Naive thymus-derived CD8-positive, alpha-beta T cell (primary cell): ENCODE measurements at regions not wholly inside any gene's neighbourhood (a gene's known extent, or its start where the extent isn't known, plus 50 kb on each side); places are given as distances from the start of the nearest gene placed in this dataset.
A peak's percentile ranks its signal among the peaks of the same experiment; 100 is the strongest.

Experiments used
- ATAC-seq, 2 donors: fragments of 150-1000 bp; cut with Tn5 transposase in 1 of 2; sonication (Bioruptor Pico), chemical (Tn5 transposase) in 1 of 2; 1 replicate in 1 of 2; 2 replicates in 1 of 2; pipeline ENCODE4 v1.10.0; 2021; ENCODE audit warnings: mild to moderate bottlenecking in 2 of 2, moderate library complexity in 2 of 2
- POLR2A ChIA-PET: fragments of 350-600 bp; sonication (Branson Sonifier 250); formaldehyde crosslinking; loops from one replicate; lab custom pipeline; 2021; ENCODE audit warnings: antibody characterized with exemption; lab: Charles Lee
- DNase-seq, 10 donors: peaks; one replicate each; pipeline versions ENCODE4 v3.0.0 to v3.0.0-alpha.2; 2020 to 2022
- H3K27ac Mint-ChIP-seq, 10 donors: one replicate each; pipeline ENCODE4 v1.8.0; 2020 to 2022; ENCODE audit warnings: mild to moderate bottlenecking in 10 of 10, mixed read lengths in 10 of 10, moderate library complexity in 4 of 10, inconsistent platforms in 1 of 10
- H3K27me3 Mint-ChIP-seq, 5 donors: one replicate each; pipeline ENCODE4 v1.8.0; 2021 to 2022; ENCODE audit warnings: mixed read lengths in 5 of 5
- H3K36me3 Mint-ChIP-seq, 3 donors: one replicate each; pipeline ENCODE4 v1.8.0; 2020 to 2022; ENCODE audit warnings: mixed read lengths in 3 of 3, mild to moderate bottlenecking in 2 of 3, inconsistent platforms in 1 of 3
- H3K4me1 Mint-ChIP-seq, 4 donors: one replicate each; pipeline ENCODE4 v1.8.0; 2021 to 2022; ENCODE audit warnings: mixed read lengths in 4 of 4
- H3K4me3 Mint-ChIP-seq, 10 donors: one replicate each; pipeline ENCODE4 v1.8.0; 2020 to 2022; ENCODE audit warnings: mild to moderate bottlenecking in 10 of 10, mixed read lengths in 10 of 10, moderate library complexity in 6 of 10, inconsistent platforms in 1 of 10
- H3K9me3 Mint-ChIP-seq, 9 donors: one replicate each; pipeline ENCODE4 v1.8.0; 2020 to 2022; ENCODE audit warnings: mixed read lengths in 9 of 9, mild to moderate bottlenecking in 3 of 9, inconsistent platforms in 1 of 9, moderate library complexity in 1 of 9

DNA sequence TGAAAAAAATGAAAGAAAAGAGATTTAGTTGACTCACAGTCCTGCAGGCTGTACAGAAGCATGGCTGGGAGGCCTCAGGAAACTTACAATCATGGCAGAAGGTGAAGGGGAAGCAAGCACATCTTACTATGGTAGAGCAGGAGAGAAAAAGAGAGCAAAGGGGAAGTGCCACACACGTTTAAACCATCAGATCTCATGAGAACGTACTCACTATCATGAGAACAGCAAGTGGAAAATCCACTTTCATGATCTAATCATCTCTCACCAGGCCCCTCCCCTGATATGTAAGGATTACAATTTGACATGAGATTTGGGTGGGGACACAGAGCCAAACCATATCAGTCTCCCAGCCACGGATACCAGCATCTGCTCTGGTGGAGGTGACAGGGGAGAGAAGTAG is 50.8 kb upstream of the CPOX start:
- H3K27me3 Mint-ChIP-seq = peaks cover 6 to 25% (median 12%) of the 10 kb centered on the region in 5 donors
- peaks cover 0 to 2% (median 0%) of the 10 kb centered on the region in 4 donors for H3K4me1 Mint-ChIP-seq
- peaks cover 0 to 4% (median 0%) of the 10 kb centered on the region in 9 donors for H3K9me3 Mint-ChIP-seq
- H3K4me3 Mint-ChIP-seq = no peak overlapping the region
- POLR2A ChIA-PET = no interaction called here
- no peaks in the 10 kb centered on the region for H3K36me3 Mint-ChIP-seq
- DNase-seq = no peak
- peak overlapping the region in 1 of 10 donors; percentile 3 for H3K27ac Mint-ChIP-seq
- ATAC-seq = no peak

DNA sequence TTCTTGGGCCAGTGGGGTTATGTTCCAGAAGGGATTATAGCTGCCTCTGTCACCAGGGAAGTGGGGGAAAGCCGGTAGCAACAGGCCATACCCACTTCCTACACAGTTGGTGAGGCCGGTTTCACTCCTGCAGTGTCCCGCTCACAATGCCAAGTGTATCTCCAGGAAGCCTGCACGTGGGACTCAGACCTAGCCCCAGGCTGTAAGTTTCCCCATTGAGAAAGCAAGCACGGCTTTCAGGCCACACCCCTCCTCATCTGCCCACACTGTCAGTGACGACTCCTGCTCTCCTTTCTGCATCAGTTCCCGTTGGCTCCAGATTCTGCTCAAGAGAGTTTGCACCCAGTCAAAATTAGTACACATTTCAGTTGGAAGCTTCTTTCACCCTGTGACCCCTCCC is 51.6 kb upstream of the CPOX start:
- Mint-ChIP-seq H3K4me3 (no peak overlapping the region), H3K27me3 (peaks cover 6 to 25% (median 12%) of the 10 kb centered on the region in 5 donors), H3K4me1 (peaks cover 0 to 2% (median 0%) of the 10 kb centered on the region in 4 donors), H3K27ac (no peak overlapping the region), H3K9me3 (peaks cover 0 to 2% (median 0%) of the 10 kb centered on the region in 9 donors), H3K36me3 (no peaks in the 10 kb centered on the region)
- DNase-seq = no peak
- ATAC-seq = no peak
- POLR2A ChIA-PET = no interaction called here

DNA sequence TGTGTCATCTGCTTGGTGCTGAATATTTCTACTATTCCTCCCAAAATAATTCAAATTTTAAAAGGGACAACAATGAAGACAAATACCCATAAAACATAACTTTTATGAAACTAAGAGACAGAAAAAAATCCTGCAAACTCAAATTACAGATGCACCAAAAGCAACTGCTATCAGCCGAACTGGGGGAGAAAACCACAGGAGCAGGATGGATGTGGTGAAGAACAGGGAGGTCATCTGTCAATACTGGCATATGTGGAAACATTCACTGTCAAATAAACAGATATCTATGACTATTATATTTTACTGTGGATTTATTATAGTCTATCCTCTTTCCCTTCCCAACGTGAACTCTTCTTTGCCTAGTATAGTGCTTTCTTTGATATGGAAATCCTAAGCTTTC is 53.3 kb upstream of the CPOX start:
- no peaks in the 10 kb centered on the region for H3K9me3 Mint-ChIP-seq
- POLR2A ChIA-PET = no interaction called here

DNA sequence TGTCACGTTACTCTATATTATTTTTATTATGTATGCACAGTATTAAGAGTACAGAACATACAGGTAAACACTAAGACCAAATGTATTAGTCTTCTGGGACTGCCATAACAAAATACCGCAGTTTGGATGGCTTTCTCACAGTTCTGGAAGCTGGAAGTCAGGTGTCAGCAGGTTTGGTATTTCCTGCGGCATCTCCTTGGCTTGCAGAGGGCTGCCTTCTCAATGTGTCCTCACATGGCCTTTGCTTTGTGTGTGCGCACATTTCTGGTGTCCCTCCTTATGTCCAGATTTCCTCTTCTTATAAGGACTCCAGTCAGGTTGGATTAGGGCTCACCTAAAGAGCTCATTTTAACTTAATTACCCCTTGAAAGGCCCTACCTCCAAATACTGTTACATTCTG is 53.8 kb upstream of the CPOX start:
- H3K27ac Mint-ChIP-seq = no peak overlapping the region
- no peaks in the 10 kb centered on the region for H3K9me3 Mint-ChIP-seq
- peaks cover 6 to 15% (median 9%) of the 10 kb centered on the region in 4 donors for H3K4me1 Mint-ChIP-seq
- ATAC-seq (no peak), DNase-seq (no peak)
- H3K36me3 Mint-ChIP-seq = no peaks in the 10 kb centered on the region
- POLR2A ChIA-PET = no interaction called here
- H3K4me3 Mint-ChIP-seq = no peak overlapping the region
- H3K27me3 Mint-ChIP-seq = peaks cover 6 to 14% (median 9%) of the 10 kb centered on the region in 5 donors

More for the DNA sequence above, 53.3 kb upstream of the CPOX start:
- Mint-ChIP-seq H3K27me3 (peaks cover 6 to 14% (median 9%) of the 10 kb centered on the region in 5 donors), H3K36me3 (no peaks in the 10 kb centered on the region), H3K27ac (no peak overlapping the region), H3K4me3 (no peak overlapping the region), H3K4me1 (peaks cover 5 to 10% (median 7%) of the 10 kb centered on the region in 4 donors)
- DNase-seq (no peak), ATAC-seq (no peak)

- ATAC-seq (no peak), DNase-seq (no peak)
- Mint-ChIP-seq H3K27me3 (peaks cover 0 to 3% (median 0%) of the 10 kb centered on the region in 5 donors), H3K4me1 (peaks cover 6 to 15% (median 9%) of the 10 kb centered on the region in 4 donors), H3K4me3 (no peak overlapping the region), H3K9me3 (no peaks in the 10 kb centered on the region), H3K36me3 (no peaks in the 10 kb centered on the region), H3K27ac (peak overlapping the region in 2 of 10 donors; percentile 11 to 48)
- POLR2A ChIA-PET = no interaction called here
Observed at GRCh38 chr3:98650971-98651779, 57.8 kb upstream of the CPOX start.

DNA sequence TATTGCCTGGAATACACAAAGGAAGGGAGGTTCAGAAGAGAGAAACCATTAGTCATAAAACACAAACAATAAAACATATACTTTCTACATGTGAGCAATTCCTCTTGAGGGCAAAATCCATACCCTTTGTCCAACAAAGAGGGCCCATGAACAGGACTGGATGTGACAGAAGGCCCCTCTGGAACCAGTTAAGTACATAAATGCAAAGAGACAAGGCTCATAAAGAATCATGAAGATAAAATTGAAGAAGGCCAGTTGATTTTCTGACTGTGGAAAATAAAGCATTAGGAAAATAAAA is 58.3 kb upstream of the CPOX start:
- no peak overlapping the region for H3K4me3 Mint-ChIP-seq
- peaks cover 0 to 3% (median 0%) of the 10 kb centered on the region in 5 donors for H3K27me3 Mint-ChIP-seq
- no peaks in the 10 kb centered on the region for H3K9me3 Mint-ChIP-seq
- peak overlapping the region in 3 of 10 donors; percentile 35 to 54 (median 48) for H3K27ac Mint-ChIP-seq
- DNase-seq (no peak), ATAC-seq (no peak)
- H3K36me3 Mint-ChIP-seq = no peaks in the 10 kb centered on the region
- peaks cover 6 to 15% (median 9%) of the 10 kb centered on the region in 4 donors for H3K4me1 Mint-ChIP-seq
- POLR2A ChIA-PET = no interaction called here

DNA sequence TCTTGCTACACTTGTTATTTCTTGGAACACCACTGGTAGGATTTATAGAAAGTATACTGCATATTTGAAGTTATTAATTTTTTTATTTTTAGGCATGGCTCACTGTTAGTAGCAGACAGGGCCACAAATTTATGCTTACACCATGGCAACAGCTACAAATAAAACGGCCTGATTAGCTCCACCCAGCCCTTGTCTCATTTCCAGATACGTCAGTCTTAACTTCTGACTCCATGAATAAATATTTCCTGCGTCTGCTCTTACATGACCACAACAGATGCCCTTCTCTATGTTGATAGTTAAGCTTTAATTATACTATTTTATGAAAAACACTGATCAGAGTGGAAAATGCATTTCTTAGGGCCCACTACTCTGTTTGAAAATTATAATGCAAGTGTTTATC is 62.3 kb upstream of the CPOX start:
- Mint-ChIP-seq H3K4me3 (no peak overlapping the region), H3K27me3 (peaks cover 14 to 29% (median 19%) of the 10 kb centered on the region in 5 donors), H3K36me3 (no peaks in the 10 kb centered on the region), H3K4me1 (peaks cover 10 to 20% (median 15%) of the 10 kb centered on the region in 4 donors), H3K9me3 (no peaks in the 10 kb centered on the region), H3K27ac (no peak overlapping the region)
- ATAC-seq (no peak), DNase-seq (no peak)
- POLR2A ChIA-PET = no interaction called here

DNA sequence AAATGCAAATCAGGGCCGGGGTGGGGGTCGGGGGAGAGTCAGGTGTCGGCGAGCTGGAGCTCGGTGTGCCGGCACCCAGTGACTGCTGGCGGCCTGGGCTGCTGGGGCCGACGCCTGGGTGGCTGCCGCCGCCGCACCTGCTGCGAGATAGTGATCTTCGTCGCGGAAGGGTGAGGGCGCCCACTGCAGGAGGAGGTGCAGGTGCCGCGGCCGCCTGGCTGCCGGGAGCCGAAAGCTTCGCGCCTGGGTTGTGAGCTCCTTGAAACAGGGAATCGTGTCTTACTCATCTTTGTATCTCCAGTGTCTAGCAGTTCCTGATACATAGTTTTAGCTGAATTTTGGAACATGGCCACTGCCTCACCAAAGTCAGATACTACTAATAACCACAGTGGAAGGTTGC is 64.0 kb upstream of the CPOX start:
- Mint-ChIP-seq H3K9me3 (no peaks in the 10 kb centered on the region), H3K4me1 (peaks cover 5 to 7% (median 5%) of the 10 kb centered on the region in 4 donors), H3K27me3 (peaks cover 14 to 29% (median 21%) of the 10 kb centered on the region in 5 donors), H3K36me3 (no peaks in the 10 kb centered on the region), H3K27ac (no peak overlapping the region), H3K4me3 (peak overlapping the region in 4 of 10 donors; percentile 23 to 36 (median 24))
- POLR2A ChIA-PET = no interaction called here
- peak in 7 of 10 donors; percentile 1 to 35 (median 20) for DNase-seq
- ATAC-seq = peak; percentile 55 to 56

- H3K27me3 Mint-ChIP-seq = peaks cover 15 to 25% (median 22%) of the 10 kb centered on the region in 5 donors
- H3K9me3 Mint-ChIP-seq = no peaks in the 10 kb centered on the region
- peak overlapping the region in 1 of 10 donors; percentile 90 for H3K27ac Mint-ChIP-seq
- DNase-seq (no peak), ATAC-seq (no peak)
- POLR2A ChIA-PET = no interaction called here
- no peak overlapping the region for H3K4me3 Mint-ChIP-seq
- peaks cover under 1 to 3% (median 2%) of the 10 kb centered on the region in 4 donors for H3K4me1 Mint-ChIP-seq
- H3K36me3 Mint-ChIP-seq = no peaks in the 10 kb centered on the region
Observed at GRCh38 chr3:98662699-98663098, 69.3 kb upstream of the CPOX start.

DNA sequence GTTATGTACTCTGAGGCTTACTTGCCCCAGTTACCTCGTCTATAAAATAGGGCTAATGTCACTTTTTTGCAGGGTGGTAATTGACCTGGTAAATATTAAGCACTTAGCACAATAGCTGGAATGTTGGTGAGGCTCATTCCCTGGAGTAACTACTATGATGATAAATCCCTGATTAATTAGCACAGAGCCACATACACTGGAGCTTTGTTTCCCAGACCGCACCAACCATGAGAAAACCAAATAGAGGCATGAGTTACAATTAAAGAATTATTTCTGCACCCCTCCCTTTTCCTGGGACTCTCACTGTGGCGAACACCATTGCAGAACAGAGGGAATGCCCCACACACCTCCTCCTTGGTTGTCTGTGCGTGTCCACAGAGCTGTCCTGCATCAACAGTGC is 76.6 kb upstream of the CPOX start:
- no peaks in the 10 kb centered on the region for H3K36me3 Mint-ChIP-seq
- DNase-seq (no peak), ATAC-seq (no peak)
- no peak overlapping the region for H3K4me3 Mint-ChIP-seq
- H3K9me3 Mint-ChIP-seq = no peaks in the 10 kb centered on the region
- no peak overlapping the region for H3K27ac Mint-ChIP-seq
- H3K27me3 Mint-ChIP-seq = peaks cover 0 to 4% (median 0%) of the 10 kb centered on the region in 5 donors
- POLR2A ChIA-PET = no interaction called here
- no peaks in the 10 kb centered on the region for H3K4me1 Mint-ChIP-seq

- Mint-ChIP-seq H3K4me1 (no peaks in the 10 kb centered on the region), H3K4me3 (no peak overlapping the region), H3K27me3 (peaks cover 0 to 8% (median 1%) of the 10 kb centered on the region in 5 donors), H3K9me3 (peaks cover 0 to 3% (median 0%) of the 10 kb centered on the region in 9 donors), H3K27ac (no peak overlapping the region), H3K36me3 (no peaks in the 10 kb centered on the region)
- POLR2A ChIA-PET = no interaction called here
- DNase-seq (no peak), ATAC-seq (no peak)
Observed at GRCh38 chr3:98679986-98680385, 83.2 kb upstream of the ST3GAL6 start.

GRCh38 chr3:98680723-98681122 is 82.4 kb upstream of the ST3GAL6 start:
- no peak overlapping the region for H3K4me3 Mint-ChIP-seq
- no peaks in the 10 kb centered on the region for H3K36me3 Mint-ChIP-seq
- H3K4me1 Mint-ChIP-seq = no peaks in the 10 kb centered on the region
- H3K27ac Mint-ChIP-seq = no peak overlapping the region
- ATAC-seq (no peak), DNase-seq (no peak)
- peaks cover 0 to 8% (median 1%) of the 10 kb centered on the region in 5 donors for H3K27me3 Mint-ChIP-seq
- peaks cover 0 to 3% (median 0%) of the 10 kb centered on the region in 9 donors for H3K9me3 Mint-ChIP-seq
- POLR2A ChIA-PET = no interaction called here

DNA sequence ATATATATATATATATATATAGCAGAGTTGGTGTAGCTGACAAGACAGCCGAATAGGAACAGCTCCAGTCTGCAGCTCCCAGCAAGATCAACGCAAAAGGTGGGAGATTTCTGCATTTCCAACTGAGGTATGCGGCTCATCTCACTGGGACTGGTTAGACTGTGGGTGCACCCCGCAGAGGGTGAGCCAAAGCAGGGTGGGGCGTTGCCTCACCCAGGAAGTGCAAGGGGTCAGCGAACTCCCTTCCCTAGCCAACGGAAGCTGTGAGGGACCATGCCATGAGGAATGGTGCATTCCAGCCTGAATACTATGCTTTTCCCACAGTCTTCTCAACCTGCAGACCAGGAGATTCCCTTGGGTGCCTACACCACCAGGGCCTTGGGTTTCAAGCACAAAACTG is 81.7 kb upstream of the ST3GAL6 start:
- no peaks in the 10 kb centered on the region for H3K36me3 Mint-ChIP-seq
- no peak overlapping the region for H3K4me3 Mint-ChIP-seq
- ATAC-seq (no peak), DNase-seq (no peak)
- no peak overlapping the region for H3K27ac Mint-ChIP-seq
- POLR2A ChIA-PET = no interaction called here
- peaks cover 0 to 8% (median 1%) of the 10 kb centered on the region in 5 donors for H3K27me3 Mint-ChIP-seq
- no peaks in the 10 kb centered on the region for H3K4me1 Mint-ChIP-seq
- H3K9me3 Mint-ChIP-seq = peaks cover 0 to 3% (median 0%) of the 10 kb centered on the region in 9 donors
